Esophagus (tissue), 2 donors: ENCODE measurements at regions not wholly inside any gene's neighbourhood (a gene's known extent, or its start where the extent isn't known, plus 50 kb on each side); places are given as distances from the start of the nearest gene placed in this dataset.

ENCODE experiments used
- H3K27ac ChIP-seq, 2 donors: one replicate each; pipeline ENCODE4 v1.5.1; 2013; ENCODE audit warnings: low read depth in 2 of 2, mild to moderate bottlenecking in 2 of 2, inconsistent platforms in 1 of 2, low read length in 1 of 2, moderate library complexity in 1 of 2
- H3K27me3 ChIP-seq, 2 donors: one replicate each; pipeline ENCODE4 v1.6.1; 2013; ENCODE audit warnings: low read length in 2 of 2, control low read depth in 1 of 2, mild to moderate bottlenecking in 1 of 2; ENCODE audit not compliant: insufficient read depth in 2 of 2, control insufficient read depth in 1 of 2
- H3K36me3 ChIP-seq, 2 donors: one replicate each; pipeline ENCODE4 v1.6.1; 2013; ENCODE audit warnings: low read length in 1 of 2; ENCODE audit not compliant: control insufficient read depth in 2 of 2, insufficient read depth in 2 of 2
- H3K4me1 ChIP-seq, 2 donors: one replicate each; pipeline ENCODE4 v1.6.1; 2013; ENCODE audit warnings: low read length in 1 of 2; ENCODE audit not compliant: control insufficient read depth in 2 of 2, insufficient read depth in 2 of 2
- H3K4me3 ChIP-seq, 2 donors: one replicate each; pipeline ENCODE4 v1.5.1; 2013; ENCODE audit warnings: low read length in 2 of 2, mild to moderate bottlenecking in 2 of 2, low read depth in 1 of 2, moderate library complexity in 1 of 2
- H3K9me3 ChIP-seq, 2 donors: one replicate each; pipeline ENCODE4 v1.6.1; 2013; ENCODE audit warnings: mild to moderate bottlenecking in 2 of 2, low read depth in 1 of 2, low read length in 1 of 2, moderate library complexity in 1 of 2; ENCODE audit not compliant: control insufficient read depth in 2 of 2, insufficient read depth in 1 of 2
- WGBS, 2 donors: extraction: QIAGEN DNeasy Blood & Tissue Kit; methylation state at CpG; one replicate each; pipeline ENCODE4 v1.1.7; 2013; 5-methylcytosine and 5-hydroxymethylcytosine counted together
- donor health status: healthy with polysubstance abuse.
- donor health status: Bipolar disorder and iron deficiency.

DNA sequence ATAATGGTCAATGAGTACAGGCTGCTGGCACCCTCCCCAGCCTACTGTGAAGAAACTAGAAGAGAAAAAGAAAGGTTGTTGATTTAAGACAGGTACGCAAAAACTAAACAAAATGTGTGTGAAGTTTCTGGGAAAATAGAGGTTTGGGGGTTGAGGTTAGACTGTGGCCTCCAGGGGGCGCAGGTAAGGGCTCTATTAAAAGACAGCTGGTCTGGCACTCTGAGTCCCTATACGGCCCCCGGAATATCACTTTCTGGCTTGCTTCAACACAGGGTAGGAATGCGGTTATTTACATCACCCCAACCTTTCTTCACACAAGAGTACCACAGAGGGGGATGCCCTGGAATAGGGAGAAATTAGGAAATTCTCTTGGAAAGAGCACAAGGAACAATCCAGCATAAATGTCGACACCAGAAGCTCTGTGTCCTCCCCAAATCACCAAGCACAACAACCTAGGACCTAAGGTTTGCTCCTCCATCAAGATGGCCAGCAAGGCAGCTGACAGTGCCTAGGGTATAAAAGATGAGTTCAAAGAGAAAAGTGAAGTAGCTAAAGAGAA lies 480.8 kb upstream of the KLHL29 start:
- Histone ChIP-seq H3K36me3 (no peaks in the 10 kb centered on the region), H3K27ac (no peak overlapping the region), H3K4me1 (no peaks in the 10 kb centered on the region), H3K4me3 (no peak overlapping the region), H3K27me3 (no peaks in the 10 kb centered on the region), H3K9me3 (no peaks in the 10 kb centered on the region)
- WGBS, 2 donors, result 45 to 52% methylated on average over 6 of the region's 6 CpGs

DNA sequence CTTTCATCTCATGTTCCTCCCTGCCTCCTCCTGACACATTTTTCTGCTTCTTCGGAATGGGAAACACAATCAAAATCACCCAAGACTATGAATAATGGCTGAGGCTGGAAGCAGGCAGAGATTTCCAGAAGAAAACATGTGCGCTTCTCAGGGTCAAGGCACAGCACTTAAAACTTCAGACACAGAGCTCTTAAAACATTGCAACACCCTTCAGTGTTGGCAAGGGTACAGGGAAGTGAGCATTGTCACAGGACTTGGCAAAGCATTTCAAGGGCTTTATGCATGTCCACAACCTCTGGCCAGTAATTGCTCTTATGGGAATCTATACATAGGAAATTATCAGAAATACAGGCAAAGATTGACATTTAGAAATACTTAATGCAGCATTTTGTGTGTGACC lies 477.6 kb upstream of the KLHL29 start:
- WGBS, 2 donors, result 72 to 76% methylated on average over 2 of the region's 2 CpGs
- no peaks in the 10 kb centered on the region for H3K4me1 ChIP-seq
- H3K9me3 ChIP-seq, result no peaks in the 10 kb centered on the region
- H3K4me3 ChIP-seq, result no peak overlapping the region
- no peaks in the 10 kb centered on the region for H3K27me3 ChIP-seq
- H3K36me3 ChIP-seq, result no peaks in the 10 kb centered on the region
- H3K27ac ChIP-seq, result no peak overlapping the region

DNA sequence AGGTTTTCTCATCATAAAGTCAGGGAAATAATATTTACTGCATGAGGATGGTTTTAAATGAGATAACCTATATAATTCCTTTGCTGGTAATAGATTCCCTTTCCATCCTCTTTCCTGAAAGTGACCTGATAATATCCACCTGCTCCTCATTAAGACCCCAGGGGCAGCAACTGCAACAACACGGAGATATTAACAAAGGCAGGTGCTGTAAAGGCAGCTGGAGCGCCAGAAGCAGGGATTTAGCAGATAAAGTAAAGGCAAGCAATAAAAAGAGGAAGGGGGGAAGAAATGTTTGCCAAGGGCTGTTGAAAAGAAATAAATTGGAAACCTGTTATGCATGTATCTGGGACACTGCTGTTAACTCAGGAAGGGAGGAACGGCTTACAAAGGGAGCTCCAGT lies 472.6 kb upstream of the KLHL29 start:
- H3K9me3 ChIP-seq, result no peaks in the 10 kb centered on the region
- H3K36me3 ChIP-seq, result no peaks in the 10 kb centered on the region
- 45 to 51% methylated on average over 3 of the region's 3 CpGs for WGBS, 2 donors
- H3K27ac ChIP-seq, result no peak overlapping the region
- H3K4me1 ChIP-seq, result no peaks in the 10 kb centered on the region
- H3K4me3 ChIP-seq, result no peak overlapping the region
- no peaks in the 10 kb centered on the region for H3K27me3 ChIP-seq

DNA sequence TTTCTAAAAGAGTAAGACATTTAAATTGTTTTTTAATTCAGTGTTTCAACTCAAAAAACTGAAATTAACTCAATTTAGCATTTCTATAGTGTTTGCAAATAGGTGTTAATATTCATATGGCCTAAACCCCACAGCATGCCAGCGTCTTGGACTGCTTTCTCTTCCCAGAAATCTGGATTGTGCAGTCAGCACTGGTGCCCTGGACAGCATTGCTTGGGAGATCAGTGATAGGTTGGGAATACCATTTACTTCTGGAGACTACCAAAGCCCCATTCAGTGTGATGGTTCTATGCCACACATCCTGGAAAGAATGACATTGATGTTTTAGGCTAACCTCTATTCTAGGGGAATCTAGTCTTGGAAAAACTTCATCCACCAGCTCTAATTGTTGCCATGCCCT lies 455.0 kb upstream of the KLHL29 start:
- no peaks in the 10 kb centered on the region for H3K9me3 ChIP-seq
- H3K4me1 ChIP-seq, result no peaks in the 10 kb centered on the region
- H3K36me3 ChIP-seq, result no peaks in the 10 kb centered on the region
- no peaks in the 10 kb centered on the region for H3K27me3 ChIP-seq
- no peak overlapping the region for H3K27ac ChIP-seq
- WGBS, 2 donors, result 42 to 57% methylated on average over 1 of the region's 1 CpG
- H3K4me3 ChIP-seq, result no peak overlapping the region

DNA sequence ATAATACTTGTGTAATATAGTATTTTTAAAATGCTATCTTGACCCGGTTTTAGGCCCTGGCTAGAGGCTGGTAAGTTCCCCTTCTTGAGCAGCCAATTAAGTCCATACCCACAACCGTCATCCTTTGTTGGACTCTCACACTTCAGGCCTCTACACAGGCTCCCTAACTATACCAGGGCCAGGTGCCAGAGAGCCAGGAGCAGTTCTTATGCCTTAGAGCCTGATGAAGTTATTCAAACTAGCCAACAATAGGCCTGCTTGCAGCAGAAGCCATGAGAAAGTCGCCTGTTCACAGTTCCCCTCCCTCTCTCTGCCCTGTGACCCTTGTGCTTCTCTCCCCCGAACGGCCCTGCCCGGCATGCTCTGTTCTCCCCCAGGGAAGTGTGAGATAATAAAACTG lies 454.2 kb upstream of the KLHL29 start:
- H3K36me3 ChIP-seq, result no peaks in the 10 kb centered on the region
- H3K27me3 ChIP-seq, result no peaks in the 10 kb centered on the region
- WGBS, 2 donors, result 69 to 74% methylated on average over 6 of the region's 6 CpGs
- H3K27ac ChIP-seq, result no peak overlapping the region
- H3K4me1 ChIP-seq, result no peaks in the 10 kb centered on the region
- H3K4me3 ChIP-seq, result no peak overlapping the region
- H3K9me3 ChIP-seq, result no peaks in the 10 kb centered on the region

DNA sequence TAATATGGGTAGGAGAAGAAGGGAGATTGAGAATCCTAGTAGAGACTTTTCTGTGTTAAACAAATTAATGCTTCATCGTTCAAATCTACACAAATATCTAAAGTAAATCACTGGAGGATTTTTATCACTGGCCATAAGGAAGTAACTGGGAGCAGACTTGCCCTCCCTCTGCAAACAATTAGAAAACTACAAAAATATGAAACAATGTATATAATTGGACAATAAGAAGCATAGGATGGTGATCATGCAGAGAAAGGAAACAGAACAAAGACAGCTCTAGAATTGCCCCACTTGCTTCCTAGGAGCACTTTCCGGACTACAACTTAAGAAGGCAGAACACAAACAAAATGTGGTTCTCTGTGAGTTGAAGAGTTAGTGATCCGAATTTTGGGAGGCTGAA lies 452.7 kb upstream of the KLHL29 start:
- Histone ChIP-seq H3K9me3 (no peaks in the 10 kb centered on the region), H3K27ac (no peak overlapping the region), H3K36me3 (no peaks in the 10 kb centered on the region), H3K4me3 (no peak overlapping the region), H3K4me1 (no peaks in the 10 kb centered on the region), H3K27me3 (no peaks in the 10 kb centered on the region)
- WGBS, 2 donors, result 62 to 69% methylated on average over 3 of the region's 3 CpGs

DNA sequence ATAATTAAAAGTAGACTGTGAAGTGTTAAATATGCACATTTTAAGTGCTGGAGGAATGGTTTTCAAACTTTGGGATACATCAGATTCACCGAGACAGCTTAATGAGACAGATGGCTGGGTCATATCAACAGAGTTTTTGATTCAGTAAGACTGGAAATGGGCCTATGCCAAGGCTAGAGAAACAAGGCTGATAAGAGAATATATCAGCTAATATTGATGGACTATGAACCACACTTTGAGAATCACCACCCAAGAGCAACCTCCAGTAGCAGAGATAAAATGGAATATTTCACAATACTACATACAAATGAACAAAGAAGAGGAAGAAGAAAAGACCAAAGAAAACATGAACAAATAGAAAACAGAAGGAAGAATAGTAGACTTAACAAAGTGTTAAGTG lies 450.2 kb upstream of the KLHL29 start:
- Histone ChIP-seq H3K27ac (no peak overlapping the region), H3K4me1 (no peaks in the 10 kb centered on the region), H3K4me3 (no peak overlapping the region), H3K36me3 (no peaks in the 10 kb centered on the region), H3K27me3 (no peaks in the 10 kb centered on the region), H3K9me3 (peaks cover 0 to 3% of the 10 kb centered on the region in 2 donors)
- WGBS, 2 donors, result 67 to 72% methylated on average over 1 of the region's 1 CpG

DNA sequence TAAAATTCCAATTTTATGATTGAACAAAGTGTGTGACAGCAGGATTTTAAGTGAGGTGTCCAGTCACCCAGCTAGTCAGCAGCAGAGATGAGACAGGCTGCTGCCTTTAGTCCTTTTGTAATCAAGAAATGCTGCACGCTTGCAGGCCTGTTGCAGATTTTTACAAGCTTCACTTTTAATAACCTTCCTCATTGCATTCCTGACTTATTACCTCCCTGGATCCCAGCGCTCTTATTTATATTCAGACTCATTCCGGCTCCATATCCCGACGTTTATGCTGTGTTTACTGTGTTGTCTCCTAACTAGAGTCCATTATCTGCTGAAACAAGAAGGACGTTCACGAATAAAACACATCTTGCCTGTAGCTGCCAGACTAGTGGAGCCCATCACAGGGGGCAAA lies 442.5 kb upstream of the KLHL29 start:
- H3K27ac ChIP-seq, result no peak overlapping the region
- H3K27me3 ChIP-seq, result no peaks in the 10 kb centered on the region
- H3K9me3 ChIP-seq, result peaks cover 0 to 1% of the 10 kb centered on the region in 2 donors
- no peak overlapping the region for H3K4me3 ChIP-seq
- WGBS, 2 donors, result 80 to 83% methylated on average over 7 of the region's 7 CpGs
- peaks cover 0 to 2% of the 10 kb centered on the region in 2 donors for H3K4me1 ChIP-seq
- H3K36me3 ChIP-seq, result no peaks in the 10 kb centered on the region

DNA sequence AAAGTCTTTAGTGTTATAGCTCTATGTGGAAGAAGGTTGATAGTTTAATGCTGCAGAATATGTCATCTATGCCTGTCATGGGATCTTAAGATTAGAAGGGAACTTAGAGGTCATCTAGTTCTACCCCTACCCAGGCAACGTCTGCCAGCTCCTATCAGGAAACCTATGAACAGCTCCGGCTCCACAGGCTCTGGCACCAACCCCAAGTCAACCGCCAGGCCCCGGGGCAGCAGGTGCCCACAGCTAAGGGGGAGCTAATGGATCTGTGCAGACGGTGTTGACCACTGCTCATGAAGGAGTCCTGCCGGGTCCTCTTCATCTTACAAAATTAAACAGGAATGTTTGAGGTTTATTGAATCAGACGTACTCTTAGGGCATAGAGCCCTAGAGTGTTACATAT lies 440.8 kb upstream of the KLHL29 start:
- no peaks in the 10 kb centered on the region for H3K27me3 ChIP-seq
- H3K4me3 ChIP-seq, result no peak overlapping the region
- no peak overlapping the region for H3K27ac ChIP-seq
- H3K36me3 ChIP-seq, result no peaks in the 10 kb centered on the region
- H3K4me1 ChIP-seq, result peaks cover 0 to 2% of the 10 kb centered on the region in 2 donors
- 86 to 88% methylated on average over 7 of the region's 7 CpGs for WGBS, 2 donors
- no peaks in the 10 kb centered on the region for H3K9me3 ChIP-seq

DNA sequence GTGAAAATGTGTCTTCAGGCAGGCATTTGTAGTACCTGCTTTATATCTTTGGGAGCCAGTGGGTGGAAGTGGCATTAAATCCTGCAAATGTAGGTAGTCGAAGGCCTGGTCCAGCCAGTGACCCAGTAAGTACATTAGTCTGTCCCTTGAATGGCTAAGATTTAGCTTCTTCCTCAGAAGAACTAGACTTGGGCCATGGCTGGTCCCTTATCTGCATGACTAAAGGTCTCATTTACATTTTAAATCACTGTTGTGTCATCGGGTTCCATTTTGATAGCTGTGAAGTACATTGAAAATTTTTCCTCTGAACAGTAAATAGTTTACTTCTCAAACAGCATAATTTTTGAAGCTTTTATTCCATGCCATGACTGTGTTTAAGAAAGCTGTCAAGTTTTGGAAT lies 438.4 kb upstream of the KLHL29 start:
- Histone ChIP-seq H3K4me1 (peaks cover 0 to 2% of the 10 kb centered on the region in 2 donors), H3K4me3 (no peak overlapping the region), H3K36me3 (no peaks in the 10 kb centered on the region), H3K27me3 (no peaks in the 10 kb centered on the region), H3K27ac (no peak overlapping the region), H3K9me3 (no peaks in the 10 kb centered on the region)
- WGBS, 2 donors, result 85 to 90% methylated on average over 2 of the region's 2 CpGs
